K562 (cell line): ENCODE measurements at regions not wholly inside any gene's neighbourhood (a gene's known extent, or its start where the extent isn't known, plus 50 kb on each side); places are given as distances from the start of the nearest gene placed in this dataset.
"Not testable (repeated sequence)": the region's sequence is repeated elsewhere in the genome, so short reads cannot be mapped to it uniquely, and the experiment has no call there.

ENCODE experiments used
- ATAC-seq: fragments of 200-7000 bp; cut with Tn5 transposase; 3 replicates; pipeline ENCODE4 v1.9.1; 2020; ENCODE audit warnings: moderate library complexity
- BruUV-seq: library from RNA; stranded (reverse); fragments of 400-500 nt; replicated peaks from 2 replicates; lab custom pipeline; 2021; lab: Mats Ljungman, UMichigan
- CTCF ChIA-PET: fragments of 300-600 bp; formaldehyde crosslinking; extraction: SDS; loops from one replicate; lab custom pipeline; 2021; ENCODE audit warnings: low intra/inter-chr PET ratio; lab: Yijun Ruan, JAX
- POLR2A ChIA-PET: fragments of 300-600, 350-650 bp; sonication (Branson Sonifier 250); formaldehyde crosslinking; extraction: SDS; loops from one replicate; lab custom pipeline; 2021; ENCODE audit warnings: antibody characterized with exemption, inconsistent platforms; lab: Yijun Ruan, JAX
- DNase-seq, 4 experiments: peaks; one replicate each; pipeline versions ENCODE4 v3.0.0 to v3.0.0-alpha.2; 2011 to 2018; ENCODE audit warnings: low spot score in 3 of 4, mixed read lengths in 3 of 4; ENCODE audit errors: extremely low read depth in 1 of 4
- FAIRE-seq: peaks from 2 replicates; lab custom pipeline; 2011; peaks lifted over from hg19 to GRCh38; lab: Jason Lieb, UNC
- H2AFZ ChIP-seq: 2 replicates; pipeline ENCODE4 v1.6.0; 2011; ENCODE audit warnings: low read depth, low read length, control low read depth, inconsistent platforms
- H3K27ac ChIP-seq: fragments of 200-600 bp; 3 replicates; pipeline ENCODE4 v1.8.0; 2011; ENCODE audit warnings: low read depth, mild to moderate bottlenecking, control low read depth, inconsistent platforms, low read length, moderate library complexity, mixed read lengths; ENCODE audit errors: extremely low read depth
- H3K27me3 ChIP-seq, 2 experiments: fragments of 300-600 bp in 1 of 2; 2 replicates in 1 of 2; 3 replicates in 1 of 2; pipeline versions ENCODE4 v1.6.0 to v1.8.0; 2011; ENCODE audit warnings: inconsistent platforms in 2 of 2, low read length in 2 of 2, mild to moderate bottlenecking in 1 of 2, mixed read lengths in 1 of 2, moderate library complexity in 1 of 2; ENCODE audit not compliant: control insufficient read depth in 2 of 2, insufficient read depth in 2 of 2
- H3K36me3 ChIP-seq: fragments of 300-600 bp; 3 replicates; pipeline ENCODE4 v1.8.0; 2011; ENCODE audit warnings: mild to moderate bottlenecking, low read length, inconsistent platforms; ENCODE audit not compliant: control insufficient read depth, insufficient read depth
- H3K4me1 ChIP-seq, 2 experiments: fragments of 200-600 bp in 1 of 2; replicated peaks in 1 of 2; 2 replicates in 1 of 2; 3 replicates in 1 of 2; pipeline versions ENCODE4 v1.5.1 to v1.8.0; 2011; ENCODE audit warnings: inconsistent platforms in 2 of 2, low read length in 2 of 2, mild to moderate bottlenecking in 1 of 2, mixed read lengths in 1 of 2, moderate library complexity in 1 of 2; ENCODE audit not compliant: control insufficient read depth in 2 of 2, insufficient read depth in 2 of 2
- H3K4me2 ChIP-seq: 2 replicates; pipeline ENCODE4 v1.6.1; 2011; ENCODE audit warnings: low read length, control low read depth, inconsistent platforms, mixed read lengths; ENCODE audit not compliant: insufficient read depth
- H3K4me3 ChIP-seq: fragments of 200-600 bp; sonication (generic), shearing (Covaris generic); 2 replicates; pipeline ENCODE4 v1.5.1; 2016; ENCODE audit warnings: control low read depth, inconsistent platforms
- H3K79me2 ChIP-seq: fragments of 200-600 bp; 3 replicates; pipeline ENCODE4 v1.8.0; 2011; ENCODE audit warnings: low read length, inconsistent platforms; ENCODE audit not compliant: control insufficient read depth, insufficient read depth
- H3K9ac ChIP-seq, 2 experiments: 2 replicates each; pipeline versions ENCODE4 v1.6.0 to v1.6.1; 2011; ENCODE audit warnings: low read depth in 2 of 2, low read length in 2 of 2, control low read depth in 1 of 2, inconsistent platforms in 1 of 2, mild to moderate bottlenecking in 1 of 2, mixed read lengths in 1 of 2; ENCODE audit not compliant: insufficient read depth in 1 of 2
- H3K9me1 ChIP-seq: one replicate; pipeline ENCODE4 v1.6.0; 2011; ENCODE audit warnings: inconsistent platforms, mild to moderate bottlenecking, low read length, moderate library complexity; ENCODE audit not compliant: control insufficient read depth, insufficient read depth
- H3K9me3 ChIP-seq: replicated peaks from 2 replicates; pipeline ENCODE4 v1.5.1; 2011; ENCODE audit warnings: low read depth, low read length, inconsistent platforms; ENCODE audit not compliant: control insufficient read depth, insufficient read depth
- H4K20me1 ChIP-seq: replicated peaks from 2 replicates; pipeline ENCODE4 v1.6.1; 2011; ENCODE audit warnings: low read length, inconsistent platforms, mixed read lengths; ENCODE audit not compliant: control insufficient read depth, insufficient read depth
- CC2D1A ChIP-seq: fragments of 450-650 bp; IDR thresholded peaks from 2 replicates; pipeline ENCODE4 v1.6.1; 2017; ENCODE audit warnings: mild to moderate bottlenecking
- PURB ChIP-seq: sonication (generic); formaldehyde crosslinking; IDR thresholded peaks from 2 replicates; pipeline ENCODE4 v1.9.0; 2021; ENCODE audit warnings: low read depth, mild to moderate bottlenecking, missing genetic modification reagents
- SIRT6 ChIP-seq: IDR thresholded peaks from one replicate; pipeline ENCODE4 v1.6.1; 2012; ENCODE audit warnings: low read depth, mild to moderate bottlenecking, control low read depth, inconsistent platforms, low read length, moderate library complexity
- TAF1 ChIP-seq: IDR thresholded peaks from 2 replicates; pipeline ENCODE4 v1.6.1; 2011; ENCODE audit warnings: mild to moderate bottlenecking, low read length, moderate library complexity; ENCODE audit not compliant: insufficient read depth, control insufficient read depth, severe bottlenecking; ENCODE audit errors: extremely low read depth
- WGBS: fragments of 100-300 bp; shearing (Covaris generic); methylation state at CpG from one replicate; pipeline ENCODE4 v1.1.6; 2016; ENCODE audit warnings: low coverage, mixed read lengths; ENCODE audit not compliant: insufficient coverage; ENCODE audit errors: missing lambda C conversion rate; 5-methylcytosine and 5-hydroxymethylcytosine counted together
- in situ Hi-C: fragments of 300-500 bp; cut with MboI; formaldehyde crosslinking; loops from 4 replicates; pipeline ENCODE4 v1.15.0; 2018; ENCODE audit warnings: inconsistent platforms, mixed read lengths
- intact Hi-C: fragments of 100-400 bp; cut with micrococcal nuclease; formaldehyde crosslinking; loops from 2 replicates; pipeline ENCODE4 v1.14.2; 2022
- TF ChIP-seq, protein P1 (sequence below): sonication (generic); formaldehyde crosslinking; IDR thresholded peaks from 2 replicates; pipeline ENCODE4 v1.8.1; 2022; ENCODE audit warnings: missing genetic modification reagents
- TF ChIP-seq, protein P2 (sequence below), 3 experiments: fragments of 200-800 bp in 1 of 3; sonication (Bioruptor generic) in 1 of 3; sonication (generic) in 1 of 3; formaldehyde crosslinking in 1 of 3; IDR thresholded peaks; 2 replicates each; pipeline versions ENCODE4 v1.6.1 to v1.8.0; 2016 to 2022; ENCODE audit warnings: mild to moderate bottlenecking in 2 of 3, missing compliant biosample characterization in 2 of 3, missing genetic modification characterization in 2 of 3, missing genetic modification reagents in 1 of 3

DNA sequence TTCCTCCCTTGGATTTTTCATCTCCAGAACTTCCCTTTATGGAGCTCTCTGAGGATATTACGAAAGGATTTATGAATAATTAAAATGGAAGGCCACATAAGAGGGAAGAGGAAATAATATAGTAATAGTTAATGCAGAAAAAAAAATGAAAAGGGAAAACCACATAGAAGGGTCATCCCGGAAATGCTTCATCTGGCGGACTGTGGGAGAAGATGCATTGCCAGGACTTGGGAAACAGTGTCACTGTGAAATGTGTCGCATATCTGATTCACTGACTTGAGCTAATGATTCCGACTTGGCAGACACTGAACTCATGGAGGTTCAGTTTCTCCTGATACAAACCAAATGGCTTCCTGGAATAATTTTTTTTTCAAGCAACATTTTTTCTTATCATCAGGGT, 129.9 kb upstream of the RMP24 start:
- Histone ChIP-seq H3K4me1 (no peaks in the 10 kb centered on the region), H3K36me3 (no peaks in the 10 kb centered on the region), H3K9me3 (no peaks in the 10 kb centered on the region), H3K4me2 (no peak overlapping the region), H3K9me1 (no peaks in the 10 kb centered on the region), H3K9ac (no peak overlapping the region), H4K20me1 (no peaks in the 10 kb centered on the region), H2AFZ (no peak overlapping the region)
- DNase-seq (no peak), FAIRE-seq (no peak)
- no TSS peak for BruUV-seq
- WGBS: 1% methylated on average over 5 of the region's 5 CpGs
- in situ Hi-C loops: no loop called here
- ChIA-PET POLR2A (interaction anchor here (1.8 kb wide), 1 partner anchor 9 kb away, joined by 5 read pairs; no protein-coding TSS in a partner anchor), CTCF (no interaction called here)
- intact Hi-C loops: no loop called here
- TF ChIP-seq, protein P1, sequence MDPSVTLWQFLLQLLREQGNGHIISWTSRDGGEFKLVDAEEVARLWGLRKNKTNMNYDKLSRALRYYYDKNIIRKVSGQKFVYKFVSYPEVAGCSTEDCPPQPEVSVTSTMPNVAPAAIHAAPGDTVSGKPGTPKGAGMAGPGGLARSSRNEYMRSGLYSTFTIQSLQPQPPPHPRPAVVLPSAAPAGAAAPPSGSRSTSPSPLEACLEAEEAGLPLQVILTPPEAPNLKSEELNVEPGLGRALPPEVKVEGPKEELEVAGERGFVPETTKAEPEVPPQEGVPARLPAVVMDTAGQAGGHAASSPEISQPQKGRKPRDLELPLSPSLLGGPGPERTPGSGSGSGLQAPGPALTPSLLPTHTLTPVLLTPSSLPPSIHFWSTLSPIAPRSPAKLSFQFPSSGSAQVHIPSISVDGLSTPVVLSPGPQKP (CRISPR knock-in tag): no peak
- TF ChIP-seq SIRT6 (no peak), TAF1 (no peak), PURB (CRISPR knock-in tag) (no peak), CC2D1A (no peak)
- TF ChIP-seq, protein P2, sequence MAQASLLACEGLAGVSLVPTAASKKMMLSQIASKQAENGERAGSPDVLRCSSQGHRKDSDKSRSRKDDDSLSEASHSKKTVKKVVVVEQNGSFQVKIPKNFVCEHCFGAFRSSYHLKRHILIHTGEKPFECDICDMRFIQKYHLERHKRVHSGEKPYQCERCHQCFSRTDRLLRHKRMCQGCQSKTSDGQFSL (CRISPR knock-in tag; IDR thresholded peaks at IDR 0.05): no peak
- TF ChIP-seq, protein P2 (tag; IDR thresholded peaks at IDR 0.05): no peak
- TF ChIP-seq, all 486 proteins: peak for 0
- Histone ChIP-seq H3K27me3 (no peaks in the 10 kb centered on the region; a peak in 1 of 5 replicates), H3K27ac (no peak overlapping the region), H3K79me2 (no peaks in the 10 kb centered on the region), H3K4me3 (no peak overlapping the region)
- no peak for ATAC-seq

DNA sequence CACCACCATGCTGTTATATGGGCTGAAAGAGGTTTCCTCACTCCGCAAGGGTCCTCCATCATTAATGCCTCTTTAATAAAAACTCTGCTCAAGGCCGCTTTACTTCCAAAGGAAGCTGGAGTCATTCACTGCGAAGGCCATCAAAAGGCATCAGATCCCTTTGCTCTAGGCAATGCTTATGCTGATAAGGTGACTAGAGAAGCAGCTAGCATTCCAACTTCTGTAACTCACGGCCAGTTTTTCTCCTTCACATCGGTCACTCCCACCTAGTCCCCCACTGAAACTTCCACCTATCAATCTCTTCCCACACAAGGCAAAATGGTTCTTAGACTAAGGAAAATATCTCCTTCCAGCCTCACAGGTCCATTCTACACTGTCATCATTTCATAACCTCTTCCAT, 124.2 kb upstream of the RMP24 start:
- DNase-seq, intact Hi-C loops, H3K9me3 ChIP-seq, H3K4me3 ChIP-seq, H2AFZ ChIP-seq, H3K4me2 ChIP-seq, BruUV-seq, H3K79me2 ChIP-seq, H3K9ac ChIP-seq, H3K27ac ChIP-seq, H3K9me1 ChIP-seq, H3K27me3 ChIP-seq, FAIRE-seq, H4K20me1 ChIP-seq, H3K36me3 ChIP-seq, H3K4me1 ChIP-seq, in situ Hi-C loops, CTCF ChIA-PET, ATAC-seq: not testable (repeated sequence)
- WGBS: 0% methylated on average over 5 of the region's 5 CpGs
- POLR2A ChIA-PET: interaction anchor here (0.6 kb wide), 1 partner anchor 533 kb away, joined by 3 read pairs; no protein-coding TSS in a partner anchor

DNA sequence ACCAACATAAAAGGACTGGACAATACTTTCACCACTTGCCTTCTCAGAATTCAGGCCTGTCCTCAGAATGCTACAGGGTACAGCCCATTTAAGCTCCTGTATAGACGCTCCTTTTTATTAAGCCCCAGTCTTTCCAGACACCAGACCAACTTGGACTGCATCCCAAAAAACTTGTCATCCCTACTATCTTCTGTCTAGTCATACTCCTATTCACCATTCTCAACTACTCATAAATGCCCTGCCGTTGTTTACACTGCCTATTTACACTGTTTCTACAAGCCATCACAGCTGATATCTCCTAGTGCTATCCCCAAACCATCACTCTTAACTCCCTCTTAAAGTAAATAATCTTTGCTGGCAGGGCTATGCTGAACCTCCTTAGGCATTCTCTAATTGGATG, 123.2 kb upstream of the RMP24 start:
- ATAC-seq, intact Hi-C loops, CTCF ChIA-PET, H3K36me3 ChIP-seq, in situ Hi-C loops, H3K27ac ChIP-seq, H3K9ac ChIP-seq, POLR2A ChIA-PET, BruUV-seq, H3K4me1 ChIP-seq, DNase-seq, H2AFZ ChIP-seq, H3K9me3 ChIP-seq, FAIRE-seq, H3K27me3 ChIP-seq, H3K79me2 ChIP-seq, H3K4me3 ChIP-seq, H3K4me2 ChIP-seq, H3K9me1 ChIP-seq, H4K20me1 ChIP-seq: not testable (repeated sequence)
- 0% methylated on average over 2 of the region's 2 CpGs for WGBS
